ENCODE measurements at regions not wholly inside any gene's neighbourhood (a gene's known extent, or its start where the extent isn't known, plus 50 kb on each side); places are given as distances from the start of the nearest gene placed in this dataset.
"Not testable (repeated sequence)": the region's sequence is repeated elsewhere in the genome, so short reads cannot be mapped to it uniquely, and the experiment has no call there.

- intact Hi-C loops (cut with DNase I; ENCODE audit: low total_unique reads): no loop called here
- 63 to 75% methylated on average over 3 of the region's 3 CpGs for WGBS, 2 donors
- no peak overlapping the region for H3K4me3 ChIP-seq (ENCODE audit: low read depth, poor library complexity, severe bottlenecking)
- DNase-seq (ENCODE audit: low spot score in 2 of 2): no peak
- no peak for TF ChIP-seq POLR2A (IDR thresholded peaks at IDR 0.05)
- TF ChIP-seq CTCF (IDR thresholded peaks at IDR 0.05): no peak
Measured at GRCh38 chr4:144421839-144422565, 224.0 kb upstream of the HHIP start.

- DNase-seq (ENCODE audit: low spot score in 2 of 2): no peak
- TF ChIP-seq POLR2A (IDR thresholded peaks at IDR 0.05): no peak
- no peak for TF ChIP-seq CTCF (IDR thresholded peaks at IDR 0.05)
- intact Hi-C loops (cut with DNase I; ENCODE audit: low total_unique reads): no loop called here
- H3K4me3 ChIP-seq (ENCODE audit: low read depth, poor library complexity, severe bottlenecking): no peak overlapping the region
Measured at GRCh38 chr4:144423930-144424329, 222.0 kb upstream of the HHIP start.

- DNase-seq (ENCODE audit: low spot score in 2 of 2); intact Hi-C loops (cut with DNase I; ENCODE audit: low total_unique reads); H3K4me3 ChIP-seq (ENCODE audit: low read depth, poor library complexity, severe bottlenecking): not testable (repeated sequence)
- 94 to 95% methylated on average over 11 of the region's 11 CpGs for WGBS, 2 donors
Measured at GRCh38 chr4:144426023-144426422, 219.9 kb upstream of the HHIP start.

- no peak for TF ChIP-seq CTCF (IDR thresholded peaks at IDR 0.05)
- TF ChIP-seq POLR2A (IDR thresholded peaks at IDR 0.05): no peak
- intact Hi-C loops (cut with DNase I; ENCODE audit: low total_unique reads): no loop called here
- no peak overlapping the region for H3K4me3 ChIP-seq (ENCODE audit: low read depth, poor library complexity, severe bottlenecking)
- WGBS, 2 donors: 79 to 94% methylated on average over 3 of the region's 3 CpGs
- DNase-seq (ENCODE audit: low spot score in 2 of 2): no peak
Measured at GRCh38 chr4:144442713-144443112, 203.2 kb upstream of the HHIP start.

- intact Hi-C loops (cut with DNase I; ENCODE audit: low total_unique reads): no loop called here
- DNase-seq (ENCODE audit: low spot score in 2 of 2): peak; percentile 75 to 86
- 16 to 26% methylated on average over 10 of the region's 10 CpGs for WGBS, 2 donors
- TF ChIP-seq CTCF (IDR thresholded peaks at IDR 0.05): no peak
- TF ChIP-seq POLR2A (IDR thresholded peaks at IDR 0.05): no peak
- no peak overlapping the region for H3K4me3 ChIP-seq (ENCODE audit: low read depth, poor library complexity, severe bottlenecking)
Measured at GRCh38 chr4:144449611-144450010, 196.3 kb upstream of the HHIP start.

GRCh38 chr4:144450526-144450925 is 195.4 kb upstream of the HHIP start:
- intact Hi-C loops (cut with DNase I; ENCODE audit: low total_unique reads): no loop called here
- no peak for TF ChIP-seq CTCF (IDR thresholded peaks at IDR 0.05)
- TF ChIP-seq POLR2A (IDR thresholded peaks at IDR 0.05): no peak
- no peak overlapping the region for H3K4me3 ChIP-seq (ENCODE audit: low read depth, poor library complexity, severe bottlenecking)
- WGBS, 2 donors: 86 to 96% methylated on average over 2 of the region's 2 CpGs
- no peak for DNase-seq (ENCODE audit: low spot score in 2 of 2)

Data from lower leg skin (tissue), 4 donors.